A549 (cell line): ENCODE measurements at regions not wholly inside any gene's neighbourhood (a gene's known extent, or its start where the extent isn't known, plus 50 kb on each side); places are given as distances from the start of the nearest gene placed in this dataset.

ENCODE experiments used
- ATAC-seq, 2 experiments: fragments of 200-7000 bp in 1 of 2; fragments of >200 bp in 1 of 2; cut with Nextera tagmentation in 1 of 2; cut with Tn5 transposase in 1 of 2; 3 replicates each; pipeline versions ENCODE4 v1.8.0 to v1.9.1; 2018 to 2020; ENCODE audit warnings: mild to moderate bottlenecking in 1 of 2, moderate library complexity in 1 of 2
- CTCF ChIA-PET: fragments of 300-600 bp; sonication (Branson Sonifier 250); formaldehyde crosslinking; extraction: SDS; loops from one replicate; lab custom pipeline; 2021; ENCODE audit warnings: antibody characterized with exemption, inconsistent platforms; lab: Yijun Ruan, JAX
- POLR2A ChIA-PET: fragments of 350-600 bp; formaldehyde crosslinking; extraction: SDS; loops from one replicate; lab custom pipeline; 2021; ENCODE audit warnings: antibody characterized with exemption, inconsistent platforms; lab: Yijun Ruan, JAX
- DNase-seq, 2 experiments: peaks; one replicate each; pipeline versions ENCODE4 v3.0.0 to v3.0.0-alpha.2; 2011 to 2016; ENCODE audit warnings: low read depth in 1 of 2, low spot score in 1 of 2
- FAIRE-seq: peaks from 2 replicates; lab custom pipeline; 2011; peaks lifted over from hg19 to GRCh38; lab: Jason Lieb, UNC
- H3K27ac ChIP-seq, 2 experiments: fragments of >200 bp; sonication (Bioruptor Twin); formaldehyde crosslinking; 3 replicates each; pipeline ENCODE4 v1.5.1; 2016 to 2017
- H3K4me1 ChIP-seq: fragments of >200 bp; sonication (Bioruptor Twin); formaldehyde crosslinking; 3 replicates; pipeline ENCODE4 v1.6.1; 2016
- H3K4me2 ChIP-seq: fragments of >200 bp; sonication (Bioruptor Twin); formaldehyde crosslinking; 3 replicates; pipeline ENCODE4 v1.6.1; 2016
- H3K4me3 ChIP-seq: fragments of >200 bp; sonication (Bioruptor Twin); formaldehyde crosslinking; 3 replicates; pipeline ENCODE4 v1.5.1; 2016
- H3K9me3 ChIP-seq: fragments of >200 bp; sonication (Bioruptor Twin); formaldehyde crosslinking; 3 replicates; pipeline ENCODE4 v1.6.1; 2016
- BHLHE40 ChIP-seq: IDR thresholded peaks from 2 replicates; pipeline ENCODE4 v1.6.1; 2012; ENCODE audit warnings: low read depth, low read length, inconsistent platforms
- CHD4 ChIP-seq: fragments of 200-600 bp; sonication (generic); IDR thresholded peaks from 2 replicates; pipeline ENCODE4 v1.6.1; 2016; ENCODE audit warnings: antibody characterized with exemption, mild to moderate bottlenecking, borderline replicate concordance
- EHF ChIP-seq: fragments of 250-450 bp; sonication (Bioruptor Pico); IDR thresholded peaks from 2 replicates; pipeline ENCODE4 v1.5.0; 2020; ENCODE audit warnings: mild to moderate bottlenecking
- EHMT2 ChIP-seq: fragments of 200-600 bp; sonication (generic); IDR thresholded peaks from 2 replicates; pipeline ENCODE4 v1.6.1; 2016; ENCODE audit warnings: antibody characterized with exemption, low read depth, mild to moderate bottlenecking, moderate library complexity
- HEYL ChIP-seq: fragments of 250-450 bp; sonication (Bioruptor Pico); IDR thresholded peaks from 2 replicates; pipeline ENCODE4 v1.8.0; 2021; ENCODE audit warnings: mild to moderate bottlenecking, moderate library complexity
- JUNB ChIP-seq: fragments of >200 bp; sonication (Bioruptor Twin); formaldehyde crosslinking; IDR thresholded peaks from 2 replicates; pipeline ENCODE4 v1.6.1; 2016
- KDM1A ChIP-seq: fragments of 200-600 bp; sonication (generic); IDR thresholded peaks from 2 replicates; pipeline ENCODE4 v1.6.1; 2016; ENCODE audit warnings: low read depth, mild to moderate bottlenecking
- KDM5A ChIP-seq: fragments of 200-600 bp; sonication (generic); IDR thresholded peaks from 2 replicates; pipeline ENCODE4 v1.6.1; 2016; ENCODE audit warnings: antibody characterized with exemption, mild to moderate bottlenecking
- MAFK ChIP-seq: fragments of 450-650 bp; IDR thresholded peaks from 2 replicates; pipeline ENCODE4 v1.6.1; 2014; ENCODE audit not compliant: partially characterized antibody
- MAZ ChIP-seq: fragments of 150-350 bp; IDR thresholded peaks from 2 replicates; pipeline ENCODE4 v1.6.1; 2014; ENCODE audit warnings: antibody characterized with exemption, low read depth, low read length, borderline replicate concordance
- NR3C1 ChIP-seq: fragments of >200 bp; sonication (Bioruptor Twin); formaldehyde crosslinking; IDR thresholded peaks from 3 replicates; pipeline ENCODE4 v1.6.1; 2017
- POLR2A ChIP-seq: IDR thresholded peaks from 2 replicates; pipeline ENCODE4 v1.6.1; 2012; ENCODE audit warnings: mild to moderate bottlenecking, low read length
- POLR2AphosphoS2 ChIP-seq: conservative IDR thresholded peaks from 2 replicates; pipeline ENCODE4 v1.6.1; 2012; ENCODE audit warnings: low read length, improper control_type of control experiment, inconsistent platforms
- RARB ChIP-seq: fragments of 250-450 bp; sonication (Bioruptor Pico); IDR thresholded peaks from 2 replicates; pipeline ENCODE4 v1.8.0; 2021; ENCODE audit warnings: mild to moderate bottlenecking, moderate library complexity
- RCOR1 ChIP-seq: fragments of 150-350 bp; IDR thresholded peaks from 2 replicates; pipeline ENCODE4 v1.6.1; 2014; ENCODE audit warnings: antibody characterized with exemption, low read length, low read depth
- RFX5 ChIP-seq: fragments of 450-650 bp; IDR thresholded peaks from 2 replicates; pipeline ENCODE4 v1.7.1; 2014; ENCODE audit warnings: antibody characterized with exemption, mild to moderate bottlenecking, moderate library complexity
- SMC3 ChIP-seq: fragments of >200 bp; sonication (Bioruptor Twin); formaldehyde crosslinking; IDR thresholded peaks from 3 replicates; pipeline ENCODE4 v1.6.1; 2018; ENCODE audit warnings: inconsistent platforms
- TFCP2L1 ChIP-seq: fragments of 250-450 bp; sonication (Bioruptor Pico); IDR thresholded peaks from 2 replicates; pipeline ENCODE4 v1.5.0; 2021; ENCODE audit warnings: mild to moderate bottlenecking
- ZNF302 ChIP-seq: fragments of 250-450 bp; sonication (Bioruptor Pico); IDR thresholded peaks from 2 replicates; pipeline ENCODE4 v1.9.0; 2021; ENCODE audit warnings: inconsistent platforms, mild to moderate bottlenecking, moderate library complexity
- WGBS: methylation state at CpG from one replicate; pipeline ENCODE4 v1.1.6; 2017; ENCODE audit errors: missing lambda C conversion rate; 5-methylcytosine and 5-hydroxymethylcytosine counted together
- TF ChIP-seq, protein P1 (sequence below): fragments of 200-600 bp; sonication (generic); IDR thresholded peaks from 2 replicates; pipeline ENCODE4 v1.6.1; 2016; ENCODE audit warnings: antibody characterized with exemption, mild to moderate bottlenecking, moderate library complexity
- TF ChIP-seq, protein P2 (sequence below): IDR thresholded peaks from 2 replicates; pipeline ENCODE4 v1.6.1; 2012; ENCODE audit warnings: low read depth, borderline replicate concordance
- TF ChIP-seq, protein P3 (sequence below): fragments of >200 bp; sonication (Bioruptor Twin); formaldehyde crosslinking; IDR thresholded peaks from 3 replicates; pipeline ENCODE4 v1.5.1; 2016
- TF ChIP-seq, protein P4 (sequence below): fragments of 250-450 bp; sonication (Bioruptor Pico); IDR thresholded peaks from 2 replicates; pipeline ENCODE4 v1.5.0; 2020; ENCODE audit warnings: low read depth, mild to moderate bottlenecking, moderate library complexity
- TF ChIP-seq, protein P5 (sequence below): IDR thresholded peaks from 2 replicates; pipeline ENCODE4 v1.6.1; 2012
- TF ChIP-seq, protein P6 (sequence below): fragments of 450-650 bp; IDR thresholded peaks from 2 replicates; pipeline ENCODE4 v1.6.1; 2014; ENCODE audit warnings: antibody characterized with exemption

DNA sequence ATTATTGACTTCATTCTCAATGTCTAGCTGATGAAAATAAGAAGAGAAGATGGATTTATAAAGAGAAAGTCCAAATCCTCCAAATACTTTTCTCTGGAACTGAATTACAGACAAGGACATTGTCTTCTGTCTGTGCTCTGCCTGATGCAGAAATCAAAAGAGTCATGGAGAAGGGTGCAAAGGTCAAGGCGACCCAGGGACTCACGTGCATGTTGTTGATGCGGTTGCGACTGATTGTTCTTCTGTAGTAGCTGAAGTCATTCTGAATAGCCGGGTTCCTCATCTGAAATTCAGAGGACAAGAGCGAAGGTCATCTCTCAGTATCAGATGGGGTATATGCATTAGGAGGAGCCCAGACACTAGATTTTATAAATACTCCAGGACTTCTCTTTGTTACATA, 104.4 kb downstream of the CYRIA start:
- POLR2A ChIA-PET, result no interaction called here
- DNase-seq (no peak), ATAC-seq (no peak), FAIRE-seq (no peak)
- 4% methylated on average over 6 of the region's 6 CpGs for WGBS
- no peaks in the 10 kb centered on the region; the same call in 2 of the 3 replicates for H3K9me3 ChIP-seq
- H3K4me2 ChIP-seq, result no peak overlapping the region
- TF ChIP-seq KDM5A, result no peak
- TF ChIP-seq, protein P1, sequence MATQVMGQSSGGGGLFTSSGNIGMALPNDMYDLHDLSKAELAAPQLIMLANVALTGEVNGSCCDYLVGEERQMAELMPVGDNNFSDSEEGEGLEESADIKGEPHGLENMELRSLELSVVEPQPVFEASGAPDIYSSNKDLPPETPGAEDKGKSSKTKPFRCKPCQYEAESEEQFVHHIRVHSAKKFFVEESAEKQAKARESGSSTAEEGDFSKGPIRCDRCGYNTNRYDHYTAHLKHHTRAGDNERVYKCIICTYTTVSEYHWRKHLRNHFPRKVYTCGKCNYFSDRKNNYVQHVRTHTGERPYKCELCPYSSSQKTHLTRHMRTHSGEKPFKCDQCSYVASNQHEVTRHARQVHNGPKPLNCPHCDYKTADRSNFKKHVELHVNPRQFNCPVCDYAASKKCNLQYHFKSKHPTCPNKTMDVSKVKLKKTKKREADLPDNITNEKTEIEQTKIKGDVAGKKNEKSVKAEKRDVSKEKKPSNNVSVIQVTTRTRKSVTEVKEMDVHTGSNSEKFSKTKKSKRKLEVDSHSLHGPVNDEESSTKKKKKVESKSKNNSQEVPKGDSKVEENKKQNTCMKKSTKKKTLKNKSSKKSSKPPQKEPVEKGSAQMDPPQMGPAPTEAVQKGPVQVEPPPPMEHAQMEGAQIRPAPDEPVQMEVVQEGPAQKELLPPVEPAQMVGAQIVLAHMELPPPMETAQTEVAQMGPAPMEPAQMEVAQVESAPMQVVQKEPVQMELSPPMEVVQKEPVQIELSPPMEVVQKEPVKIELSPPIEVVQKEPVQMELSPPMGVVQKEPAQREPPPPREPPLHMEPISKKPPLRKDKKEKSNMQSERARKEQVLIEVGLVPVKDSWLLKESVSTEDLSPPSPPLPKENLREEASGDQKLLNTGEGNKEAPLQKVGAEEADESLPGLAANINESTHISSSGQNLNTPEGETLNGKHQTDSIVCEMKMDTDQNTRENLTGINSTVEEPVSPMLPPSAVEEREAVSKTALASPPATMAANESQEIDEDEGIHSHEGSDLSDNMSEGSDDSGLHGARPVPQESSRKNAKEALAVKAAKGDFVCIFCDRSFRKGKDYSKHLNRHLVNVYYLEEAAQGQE, result no peak
- no peak for TF ChIP-seq JUNB
- TF ChIP-seq KDM1A, result no peak
- TF ChIP-seq, protein P2, sequence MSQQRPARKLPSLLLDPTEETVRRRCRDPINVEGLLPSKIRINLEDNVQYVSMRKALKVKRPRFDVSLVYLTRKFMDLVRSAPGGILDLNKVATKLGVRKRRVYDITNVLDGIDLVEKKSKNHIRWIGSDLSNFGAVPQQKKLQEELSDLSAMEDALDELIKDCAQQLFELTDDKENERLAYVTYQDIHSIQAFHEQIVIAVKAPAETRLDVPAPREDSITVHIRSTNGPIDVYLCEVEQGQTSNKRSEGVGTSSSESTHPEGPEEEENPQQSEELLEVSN, result no peak
- TF ChIP-seq MAFK, result no peak
- no peak for TF ChIP-seq RARB (CRISPR knock-in tag)
- TF ChIP-seq NR3C1, result no peak
- TF ChIP-seq ZNF302 (CRISPR knock-in tag), result no peak
- TF ChIP-seq TFCP2L1 (CRISPR knock-in tag), result no peak
- TF ChIP-seq SMC3, result no peak
- TF ChIP-seq, protein P3, sequence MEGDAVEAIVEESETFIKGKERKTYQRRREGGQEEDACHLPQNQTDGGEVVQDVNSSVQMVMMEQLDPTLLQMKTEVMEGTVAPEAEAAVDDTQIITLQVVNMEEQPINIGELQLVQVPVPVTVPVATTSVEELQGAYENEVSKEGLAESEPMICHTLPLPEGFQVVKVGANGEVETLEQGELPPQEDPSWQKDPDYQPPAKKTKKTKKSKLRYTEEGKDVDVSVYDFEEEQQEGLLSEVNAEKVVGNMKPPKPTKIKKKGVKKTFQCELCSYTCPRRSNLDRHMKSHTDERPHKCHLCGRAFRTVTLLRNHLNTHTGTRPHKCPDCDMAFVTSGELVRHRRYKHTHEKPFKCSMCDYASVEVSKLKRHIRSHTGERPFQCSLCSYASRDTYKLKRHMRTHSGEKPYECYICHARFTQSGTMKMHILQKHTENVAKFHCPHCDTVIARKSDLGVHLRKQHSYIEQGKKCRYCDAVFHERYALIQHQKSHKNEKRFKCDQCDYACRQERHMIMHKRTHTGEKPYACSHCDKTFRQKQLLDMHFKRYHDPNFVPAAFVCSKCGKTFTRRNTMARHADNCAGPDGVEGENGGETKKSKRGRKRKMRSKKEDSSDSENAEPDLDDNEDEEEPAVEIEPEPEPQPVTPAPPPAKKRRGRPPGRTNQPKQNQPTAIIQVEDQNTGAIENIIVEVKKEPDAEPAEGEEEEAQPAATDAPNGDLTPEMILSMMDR, result no peak
- no peak for TF ChIP-seq BHLHE40
- TF ChIP-seq EHMT2, result no peak
- TF ChIP-seq, protein P4, sequence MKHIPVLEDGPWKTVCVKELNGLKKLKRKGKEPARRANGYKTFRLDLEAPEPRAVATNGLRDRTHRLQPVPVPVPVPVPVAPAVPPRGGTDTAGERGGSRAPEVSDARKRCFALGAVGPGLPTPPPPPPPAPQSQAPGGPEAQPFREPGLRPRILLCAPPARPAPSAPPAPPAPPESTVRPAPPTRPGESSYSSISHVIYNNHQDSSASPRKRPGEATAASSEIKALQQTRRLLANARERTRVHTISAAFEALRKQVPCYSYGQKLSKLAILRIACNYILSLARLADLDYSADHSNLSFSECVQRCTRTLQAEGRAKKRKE, result no peak
- TF ChIP-seq EHF (CRISPR knock-in tag), result no peak
- TF ChIP-seq, protein P5, sequence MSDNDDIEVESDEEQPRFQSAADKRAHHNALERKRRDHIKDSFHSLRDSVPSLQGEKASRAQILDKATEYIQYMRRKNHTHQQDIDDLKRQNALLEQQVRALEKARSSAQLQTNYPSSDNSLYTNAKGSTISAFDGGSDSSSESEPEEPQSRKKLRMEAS, result no peak
- CTCF ChIA-PET, result no interaction called here
- no peak overlapping the region for H3K4me3 ChIP-seq
- H3K4me1 ChIP-seq, result no peaks in the 10 kb centered on the region
- no peak overlapping the region for H3K27ac ChIP-seq

DNA sequence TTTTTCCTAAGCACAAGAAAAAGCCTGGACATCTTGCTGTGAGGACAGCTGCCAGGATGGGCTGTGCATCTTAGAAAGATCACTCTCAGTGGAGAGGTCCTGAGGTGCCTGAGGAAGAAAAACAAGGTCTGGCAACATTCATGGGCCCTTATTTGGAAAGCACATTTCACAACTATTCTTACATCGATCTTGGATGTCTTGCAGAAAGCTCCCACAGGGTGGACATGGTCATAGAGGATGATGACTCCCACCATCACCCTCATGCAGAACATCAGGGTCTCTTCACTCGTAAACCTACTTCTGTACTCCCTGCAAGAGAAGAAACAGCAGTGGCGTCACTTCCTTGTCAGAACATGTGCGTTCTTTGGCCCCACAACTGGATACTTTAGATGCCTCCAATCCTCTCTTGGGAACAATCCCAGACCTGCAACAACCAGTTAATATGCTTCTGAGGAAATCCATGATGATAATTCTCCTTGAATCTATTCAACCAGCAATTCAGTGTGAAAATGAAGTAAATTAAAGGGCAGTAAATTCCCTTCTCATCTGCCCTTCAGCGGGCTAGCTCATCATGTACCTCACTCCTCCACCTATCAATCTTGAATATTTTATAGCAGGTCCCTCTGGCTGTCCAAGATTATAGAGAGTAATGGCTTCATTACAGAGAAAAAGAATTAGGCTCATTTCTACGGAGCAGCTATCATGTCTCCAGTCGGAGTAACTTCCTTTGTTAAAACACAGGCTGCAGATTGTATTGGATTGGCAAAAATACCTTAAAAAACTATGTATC, 106.2 kb downstream of the CYRIA start:
- no peak for ATAC-seq
- FAIRE-seq, result no peak
- Histone ChIP-seq H3K4me1 (no peaks in the 10 kb centered on the region), H3K27ac (no peak overlapping the region), H3K4me2 (no peak overlapping the region), H3K9me3 (no peaks in the 10 kb centered on the region; the same call in 2 of the 3 replicates), H3K4me3 (no peak overlapping the region)
- DNase-seq, result no peak
- ChIA-PET POLR2A (no interaction called here), CTCF (interaction anchor here (1.3 kb wide), 1 partner anchor 50 kb away, joined by 3 read pairs; no protein-coding TSS in a partner anchor)
- no peak for TF ChIP-seq POLR2AphosphoS2
- TF ChIP-seq MAZ, result no peak
- TF ChIP-seq RCOR1, result no peak
- TF ChIP-seq CHD4, result no peak
- TF ChIP-seq RFX5, result no peak
- TF ChIP-seq EHF (CRISPR knock-in tag), result no peak
- TF ChIP-seq EHMT2, result no peak
- TF ChIP-seq HEYL (CRISPR knock-in tag), result no peak
- TF ChIP-seq ZNF302 (CRISPR knock-in tag), result no peak
- no peak for TF ChIP-seq POLR2A
- TF ChIP-seq TFCP2L1 (CRISPR knock-in tag), result no peak
- TF ChIP-seq, protein P6, sequence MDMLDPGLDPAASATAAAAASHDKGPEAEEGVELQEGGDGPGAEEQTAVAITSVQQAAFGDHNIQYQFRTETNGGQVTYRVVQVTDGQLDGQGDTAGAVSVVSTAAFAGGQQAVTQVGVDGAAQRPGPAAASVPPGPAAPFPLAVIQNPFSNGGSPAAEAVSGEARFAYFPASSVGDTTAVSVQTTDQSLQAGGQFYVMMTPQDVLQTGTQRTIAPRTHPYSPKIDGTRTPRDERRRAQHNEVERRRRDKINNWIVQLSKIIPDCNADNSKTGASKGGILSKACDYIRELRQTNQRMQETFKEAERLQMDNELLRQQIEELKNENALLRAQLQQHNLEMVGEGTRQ, result no peak
- TF ChIP-seq, protein P5, result no peak
- TF ChIP-seq KDM1A, result no peak
- WGBS, result 12% methylated on average over 7 of the region's 7 CpGs
